HG02678 (cell line): ENCODE measurements at regions not wholly inside any gene's neighbourhood (a gene's known extent, or its start where the extent isn't known, plus 50 kb on each side); places are given as distances from the start of the nearest gene placed in this dataset.

ENCODE experiments used
- ATAC-seq: cut with Tn5 transposase; IDR thresholded peaks from one replicate; pipeline ENCODE4 v1.9.1; 2021; ENCODE audit warnings: mild to moderate bottlenecking, moderate library complexity; ENCODE audit not compliant: unreplicated experiment

DNA sequence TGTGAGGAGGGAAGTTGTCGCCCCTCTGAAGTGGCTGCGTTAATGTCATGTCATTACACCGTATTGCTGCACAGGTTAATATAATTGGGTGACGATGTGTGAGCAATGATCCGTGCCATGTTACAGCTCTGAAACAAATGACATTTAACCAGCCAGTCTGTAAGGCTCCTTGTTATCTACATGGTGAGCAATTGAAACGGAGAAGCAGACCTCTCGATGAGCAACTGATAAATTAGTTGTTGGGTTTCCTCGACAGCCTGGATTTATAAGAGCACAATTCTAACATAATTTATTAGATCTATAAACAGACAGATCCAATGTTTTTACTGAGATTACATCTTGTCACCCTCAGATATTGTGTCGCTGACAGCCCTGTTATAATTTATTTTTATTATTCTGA lies 49.9 kb upstream of the MAFB start:
- no peak for ATAC-seq

DNA sequence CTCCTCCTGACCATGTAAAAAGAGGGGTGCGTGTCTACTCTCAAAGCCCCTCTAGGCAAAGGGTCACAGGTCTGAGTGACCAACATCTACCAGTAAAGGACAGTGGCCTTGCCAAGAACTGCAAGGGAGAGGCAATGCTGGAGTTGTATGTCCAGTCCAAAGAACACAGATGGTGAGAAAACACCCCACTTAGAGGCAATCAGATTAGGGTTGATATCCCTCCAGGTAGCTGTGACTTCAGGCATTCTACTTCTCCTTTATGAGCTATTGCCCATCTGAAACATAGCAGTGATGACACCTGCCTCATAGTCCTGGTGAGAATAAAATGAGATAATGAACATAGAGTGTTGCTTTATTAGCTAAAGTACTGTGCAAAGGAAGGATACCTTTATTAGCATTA lies 50.8 kb upstream of the MAFB start:
- ATAC-seq, result no peak

DNA sequence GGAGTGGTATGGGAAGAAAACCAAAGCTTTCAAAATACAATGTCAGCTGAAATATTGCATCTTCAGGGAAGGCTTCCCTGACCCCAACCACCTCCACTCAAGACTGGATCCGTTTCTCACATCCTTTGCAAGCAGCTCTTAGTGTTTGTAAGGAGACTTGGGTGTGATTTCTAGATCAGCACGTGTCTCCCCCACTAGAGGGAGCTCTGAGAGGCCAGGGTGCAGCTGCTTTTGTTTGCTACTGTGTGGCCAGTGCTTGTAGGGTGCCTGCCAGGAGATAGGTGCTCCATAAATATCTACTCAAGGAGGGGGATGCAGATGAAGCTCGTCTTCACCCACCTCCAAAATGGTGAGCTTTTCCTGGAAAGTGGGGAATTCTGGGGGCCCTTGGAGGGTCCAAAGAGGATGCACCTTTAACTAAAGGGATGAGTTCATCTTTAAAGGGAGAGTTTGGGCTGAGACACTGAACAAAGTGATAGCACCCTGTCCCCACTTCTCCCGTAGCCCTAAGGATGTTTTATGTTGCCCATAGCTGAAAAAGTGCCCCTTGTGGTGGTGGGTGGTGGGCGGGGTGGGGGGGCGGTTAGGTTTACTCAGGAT lies 52.6 kb upstream of the MAFB start:
- no peak for ATAC-seq

DNA sequence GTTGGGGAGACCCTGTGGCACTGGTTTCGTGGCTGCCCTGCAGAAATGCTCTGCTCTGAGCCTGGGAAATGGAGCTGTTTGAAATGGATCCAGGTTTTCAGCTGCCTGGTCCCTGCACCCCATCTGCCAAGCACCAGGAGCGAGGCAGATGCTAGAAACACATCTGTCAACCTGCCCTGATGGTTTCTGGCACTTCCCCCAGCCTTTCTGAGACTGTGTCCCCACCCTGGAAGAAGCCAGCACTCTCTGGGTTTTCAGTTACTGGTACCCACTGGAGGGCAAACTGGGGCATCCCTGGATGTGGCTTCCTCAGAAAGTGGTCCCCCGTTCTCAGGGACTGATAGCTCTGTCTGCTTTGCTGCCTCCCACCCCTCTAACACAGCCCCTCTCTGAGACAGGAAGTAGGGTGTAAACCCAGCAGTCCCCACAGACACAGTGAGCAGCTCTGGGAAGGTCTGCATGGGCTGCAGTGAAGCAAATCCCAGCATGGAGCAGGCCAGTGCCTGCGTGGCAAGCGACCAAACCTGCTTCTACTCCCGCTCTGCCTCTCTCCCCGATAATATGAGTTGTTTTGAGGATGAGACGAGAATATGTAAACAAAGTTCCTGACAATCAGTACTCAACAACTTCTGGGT lies 54.2 kb upstream of the MAFB start:
- no peak for ATAC-seq

DNA sequence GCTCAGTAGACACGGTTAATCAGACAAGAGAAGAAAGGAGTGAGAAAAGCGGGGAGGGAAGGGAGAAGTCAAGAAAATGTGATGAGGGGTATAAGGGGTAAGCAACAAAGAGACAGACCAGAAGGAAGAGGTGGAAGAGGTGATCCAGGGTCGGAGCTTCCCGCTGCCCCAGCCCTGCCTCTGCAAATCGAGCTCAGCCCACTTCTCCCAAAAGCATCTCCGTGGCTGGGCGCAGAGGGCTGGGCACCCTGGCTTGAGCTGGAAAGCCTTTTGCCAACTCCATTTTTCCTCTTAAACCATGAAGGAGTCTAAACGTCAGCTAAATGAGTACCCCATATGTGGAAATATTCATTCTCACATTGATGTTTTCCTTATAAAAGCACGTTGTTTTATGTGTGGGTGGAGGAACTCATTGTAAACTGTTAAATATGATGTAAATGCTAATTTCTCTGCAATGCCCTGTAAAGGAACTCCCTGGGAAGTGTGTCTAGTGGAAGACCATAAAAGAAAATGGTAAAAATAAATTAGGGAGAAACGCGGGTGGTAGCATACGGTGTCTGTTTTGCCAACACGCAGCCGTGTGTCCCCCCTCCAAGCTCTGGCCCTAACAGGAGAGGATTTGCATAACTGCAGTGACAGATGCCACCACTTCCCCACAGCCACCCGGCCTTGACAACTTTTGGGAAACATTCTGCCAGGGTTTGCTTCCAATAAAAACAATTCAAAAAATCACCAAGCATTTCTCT lies 55.2 kb upstream of the MAFB start:
- no peak for ATAC-seq

DNA sequence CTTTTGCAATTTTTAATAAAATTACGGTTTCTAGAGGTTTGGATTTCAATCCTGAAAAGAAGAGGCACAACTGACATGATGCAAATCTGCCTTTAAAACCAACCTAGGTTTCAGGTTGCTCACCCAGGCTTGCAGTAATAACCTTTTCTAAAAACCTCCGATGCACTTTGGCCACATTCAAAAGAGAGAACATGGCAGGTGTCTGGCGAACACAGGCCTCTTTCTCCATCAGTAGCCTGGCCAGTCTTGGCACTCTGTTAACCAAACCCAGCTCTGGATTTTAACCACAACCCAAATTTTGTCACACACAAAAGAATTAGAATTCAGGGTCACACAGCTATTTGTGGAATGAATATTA lies 55.8 kb upstream of the MAFB start:
- no peak for ATAC-seq

DNA sequence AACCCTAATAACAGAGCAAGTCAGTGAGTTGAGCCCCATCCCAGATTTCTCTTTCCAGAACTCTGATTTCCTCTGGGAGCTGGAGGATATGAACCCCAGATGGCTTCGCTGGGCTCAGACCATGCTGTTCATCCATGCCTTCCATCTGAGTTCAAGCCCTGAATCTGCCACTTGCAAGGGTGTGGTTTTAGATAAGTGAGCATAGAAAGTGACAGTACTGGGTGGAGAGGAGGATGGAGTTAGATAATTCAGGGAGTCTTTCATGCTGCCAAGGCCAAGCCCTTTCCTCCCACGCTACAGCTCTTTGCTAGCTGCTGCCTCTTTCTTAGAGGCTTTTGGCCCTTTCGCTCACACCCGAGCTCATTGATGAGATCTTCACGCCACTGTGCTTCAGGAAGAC lies 57.2 kb upstream of the MAFB start:
- no peak for ATAC-seq

DNA sequence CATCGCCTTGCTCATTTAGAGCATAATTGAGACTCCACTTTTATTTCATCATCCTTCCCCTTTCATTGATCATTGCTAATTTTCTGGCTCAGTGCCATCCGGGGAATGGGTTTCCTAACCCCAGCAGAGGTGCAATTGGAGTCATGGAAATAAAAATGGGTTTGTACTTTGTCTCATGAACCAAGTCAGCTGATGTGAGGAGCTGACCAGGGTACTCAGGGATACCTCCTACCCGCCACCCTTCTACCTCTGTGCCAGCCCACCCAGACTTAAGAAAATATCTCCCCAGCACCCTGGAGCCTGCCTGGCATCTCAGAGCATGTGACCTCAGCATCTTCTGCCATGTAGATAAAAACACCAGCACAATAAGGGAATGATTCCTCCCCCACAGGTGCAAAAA lies 59.1 kb upstream of the MAFB start:
- no peak for ATAC-seq

DNA sequence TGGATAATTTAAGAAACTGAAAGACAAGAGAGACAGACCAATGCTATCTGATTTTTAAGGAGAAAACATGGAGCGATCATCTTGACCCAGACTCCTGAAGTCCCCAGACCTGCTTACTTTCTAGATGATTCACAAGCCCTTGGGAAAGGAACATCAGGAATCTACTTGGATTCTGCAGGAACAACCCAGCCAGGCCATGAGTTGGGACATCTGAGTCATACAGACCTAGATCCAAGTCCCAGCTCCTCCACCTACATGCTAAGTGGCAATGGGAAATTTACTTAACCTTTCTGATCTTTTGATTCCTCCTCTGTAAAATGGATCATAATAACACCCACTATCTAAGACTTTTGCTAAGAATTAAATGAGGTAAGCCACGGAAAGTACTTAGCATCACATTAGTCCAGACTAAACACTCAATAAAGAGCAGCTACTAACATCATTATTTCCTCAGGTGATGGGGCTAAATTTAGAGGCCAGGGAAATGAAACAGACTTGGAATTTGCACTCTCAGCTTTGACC lies 61.0 kb upstream of the MAFB start:
- no peak for ATAC-seq

DNA sequence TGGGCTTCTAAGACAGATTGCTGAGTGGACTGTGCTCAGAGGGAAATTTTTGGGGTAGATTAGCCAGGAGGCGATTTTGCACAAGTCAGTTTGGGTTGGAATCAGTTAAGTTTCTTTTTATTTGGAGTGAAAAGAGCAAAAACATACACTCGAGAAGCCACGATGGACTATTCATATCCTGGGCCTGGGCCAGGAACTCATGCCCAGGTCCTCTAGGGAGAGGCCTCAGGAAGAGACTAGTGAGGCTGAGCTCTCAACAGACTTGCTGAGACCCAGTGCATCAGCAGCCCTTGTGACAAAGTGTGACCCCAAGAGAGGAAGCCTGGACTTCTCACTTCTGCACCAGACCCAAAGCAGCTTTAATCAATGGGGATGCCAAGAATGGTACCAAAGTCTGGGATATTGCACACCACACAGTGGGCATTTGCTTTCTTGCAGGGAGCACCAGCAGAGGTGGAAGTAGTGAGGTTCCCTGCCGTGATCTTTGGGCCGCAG lies 61.6 kb upstream of the MAFB start:
- ATAC-seq, result no peak

DNA sequence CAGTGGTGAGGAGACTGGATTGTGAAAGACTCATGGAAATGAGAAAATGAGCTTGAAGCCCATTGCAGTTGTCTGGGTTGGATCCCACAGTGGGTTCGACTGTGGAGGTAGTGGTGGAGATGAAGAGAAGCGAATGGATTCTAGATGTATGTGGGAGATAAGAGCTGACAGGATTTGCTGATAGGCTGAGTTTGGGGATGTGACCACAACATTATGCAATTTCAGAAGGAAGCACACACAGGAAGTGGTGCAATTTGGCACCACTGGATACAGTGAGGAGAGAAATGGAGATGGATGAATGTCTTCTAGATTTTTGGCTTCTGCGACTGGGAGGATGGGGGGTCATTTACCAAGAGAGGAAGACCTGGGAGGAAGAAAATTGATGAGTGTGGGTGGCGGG lies 64.4 kb upstream of the MAFB start:
- ATAC-seq, result no peak

DNA sequence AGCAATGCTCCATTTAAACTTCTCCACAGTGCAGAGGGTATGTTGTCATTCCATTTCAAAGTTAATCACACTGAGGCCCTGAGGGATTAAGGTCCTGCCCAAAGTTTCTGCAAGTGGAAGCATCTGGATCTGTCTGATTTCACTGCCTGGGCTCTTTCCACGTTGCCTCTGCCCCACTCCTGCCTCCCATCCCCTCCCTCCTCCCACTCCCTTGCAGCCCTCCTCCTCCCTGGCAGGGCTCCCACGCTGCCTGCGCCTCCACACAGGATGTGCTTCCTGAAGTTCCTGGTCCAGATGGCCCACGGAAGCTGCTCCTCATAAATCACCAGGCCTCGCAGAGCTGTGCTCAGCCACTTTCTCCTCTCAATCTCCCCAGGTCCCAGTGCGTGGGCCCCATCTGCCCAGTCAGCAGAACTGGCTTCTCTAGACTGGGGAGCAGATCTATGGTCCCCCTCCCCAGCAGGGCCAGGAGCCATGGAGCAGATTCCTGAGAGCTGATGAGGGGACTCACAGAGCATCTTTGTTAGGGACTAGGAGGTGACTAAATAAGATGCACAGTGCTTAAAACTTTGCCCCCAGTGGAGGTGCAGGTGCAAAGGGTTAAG lies 65.4 kb upstream of the MAFB start:
- ATAC-seq, result no peak

DNA sequence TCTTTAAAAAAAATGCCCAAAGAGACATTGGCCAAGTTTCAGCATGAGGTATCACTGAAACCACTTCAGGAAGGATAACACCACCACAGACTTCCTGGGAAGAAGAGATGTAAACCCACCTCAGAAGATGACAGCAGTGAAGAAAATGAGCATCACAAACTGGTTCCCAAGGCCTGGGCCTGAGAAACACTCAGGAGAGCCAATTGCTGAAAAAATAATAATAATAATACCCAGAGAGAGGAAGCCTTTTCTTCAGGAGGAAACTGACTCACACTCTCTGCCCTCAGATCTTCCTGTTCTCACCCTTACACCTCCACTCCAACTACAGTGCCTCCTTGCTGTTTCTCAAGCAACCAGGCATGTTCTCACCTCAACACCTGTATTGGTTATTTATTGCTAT lies 68.1 kb upstream of the MAFB start:
- no peak for ATAC-seq

DNA sequence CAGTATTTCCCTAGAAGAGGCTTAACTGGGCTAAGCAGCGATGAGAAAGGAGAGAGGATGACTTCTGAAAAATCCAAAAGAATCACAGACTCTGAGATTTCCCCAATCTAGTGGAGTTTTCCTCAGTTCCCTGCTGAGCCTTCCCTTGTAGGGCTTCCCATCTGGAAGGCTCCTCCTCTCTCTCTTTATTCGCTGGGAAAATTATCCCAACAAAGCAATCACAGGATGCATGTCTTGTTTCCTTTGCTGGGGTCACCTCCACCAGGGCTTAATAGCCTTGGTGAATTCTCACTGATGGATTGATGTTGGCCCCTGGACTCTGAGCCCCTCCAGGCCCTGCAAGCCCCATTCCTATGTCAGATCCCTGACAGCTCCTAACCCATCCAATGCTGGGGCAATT lies 69.8 kb upstream of the MAFB start:
- no peak for ATAC-seq

DNA sequence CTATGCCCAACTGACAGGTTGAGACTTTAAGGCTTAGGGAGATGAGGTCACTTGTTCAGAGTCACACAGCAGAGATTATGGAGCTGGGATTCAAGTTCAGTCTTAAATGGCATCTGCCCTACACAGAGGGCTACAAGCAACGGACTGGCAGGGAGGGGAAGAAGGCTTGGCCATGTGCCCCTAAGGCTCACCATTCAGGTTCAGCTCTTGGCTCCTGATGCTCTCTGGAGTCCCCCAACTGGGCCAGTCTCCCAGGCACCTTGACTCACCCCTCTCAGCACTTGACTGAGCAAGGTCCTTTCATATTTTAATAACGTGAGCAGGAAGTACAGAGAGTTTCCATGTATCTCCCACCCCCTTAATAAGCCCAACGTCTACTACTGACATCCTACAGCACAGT lies 71.4 kb upstream of the MAFB start:
- no peak for ATAC-seq

DNA sequence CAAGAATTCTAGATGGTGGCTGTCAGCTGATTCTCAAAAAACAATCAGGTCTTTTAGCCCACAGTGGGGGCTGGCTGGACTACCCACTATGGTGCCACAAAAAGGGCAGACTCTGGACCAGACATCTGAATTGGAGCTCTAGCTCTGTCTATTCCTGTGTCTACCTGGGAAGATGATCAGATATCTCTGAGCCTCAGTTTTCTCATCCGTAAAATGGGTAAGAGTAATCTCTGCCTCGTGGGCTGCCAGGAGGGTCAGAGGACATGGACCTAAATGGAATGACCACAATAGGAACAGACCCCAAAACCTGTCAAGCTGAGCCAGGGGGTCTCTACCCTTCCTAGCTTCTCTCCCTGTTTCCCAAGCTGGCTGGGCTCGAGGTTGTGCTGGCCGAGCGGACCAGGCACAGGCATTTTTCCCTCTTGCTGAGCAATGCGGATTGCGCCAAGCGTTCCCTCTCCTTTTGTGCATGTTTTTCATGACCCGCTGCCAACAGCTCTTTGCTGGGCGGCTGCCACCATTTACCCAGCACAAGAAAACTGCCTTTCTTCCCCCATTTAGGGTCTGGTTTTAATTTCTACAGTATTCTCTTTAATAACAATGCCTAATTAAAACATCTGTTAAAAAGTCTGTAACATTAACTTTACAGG lies 74.7 kb upstream of the MAFB start:
- ATAC-seq, result no peak

DNA sequence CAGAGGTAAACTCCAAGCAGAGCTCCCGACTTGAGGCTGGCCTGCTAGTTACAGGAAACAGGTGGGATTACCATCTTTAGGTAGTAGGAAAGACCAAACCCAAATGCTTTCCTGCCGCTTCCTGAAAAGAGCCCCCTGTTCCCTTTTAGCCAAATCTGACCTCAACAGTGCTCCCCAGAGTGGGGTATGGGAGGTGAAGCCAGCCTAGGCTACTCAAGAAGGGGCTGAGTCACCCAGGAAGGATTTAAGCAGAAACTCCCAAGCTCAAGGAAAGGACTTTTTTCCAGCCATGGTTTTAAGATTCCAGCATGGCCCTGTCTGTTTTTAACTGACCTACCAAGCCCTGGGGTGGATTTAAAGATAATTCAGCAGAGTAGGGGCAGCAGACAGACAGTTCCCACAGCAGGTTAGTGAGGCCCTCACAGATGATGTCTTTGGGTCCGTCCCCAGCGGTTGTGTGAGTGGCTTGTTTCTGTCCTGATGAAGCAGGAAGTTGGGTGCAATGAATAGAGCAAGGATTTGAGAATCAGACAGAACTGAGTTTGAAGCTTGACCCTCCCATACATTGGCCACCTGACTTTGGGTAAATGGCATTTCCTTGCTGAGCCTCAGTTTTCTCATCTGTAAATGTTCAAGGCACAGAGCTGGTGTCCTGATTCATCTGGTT lies 76.9 kb upstream of the MAFB start:
- ATAC-seq, result no peak

DNA sequence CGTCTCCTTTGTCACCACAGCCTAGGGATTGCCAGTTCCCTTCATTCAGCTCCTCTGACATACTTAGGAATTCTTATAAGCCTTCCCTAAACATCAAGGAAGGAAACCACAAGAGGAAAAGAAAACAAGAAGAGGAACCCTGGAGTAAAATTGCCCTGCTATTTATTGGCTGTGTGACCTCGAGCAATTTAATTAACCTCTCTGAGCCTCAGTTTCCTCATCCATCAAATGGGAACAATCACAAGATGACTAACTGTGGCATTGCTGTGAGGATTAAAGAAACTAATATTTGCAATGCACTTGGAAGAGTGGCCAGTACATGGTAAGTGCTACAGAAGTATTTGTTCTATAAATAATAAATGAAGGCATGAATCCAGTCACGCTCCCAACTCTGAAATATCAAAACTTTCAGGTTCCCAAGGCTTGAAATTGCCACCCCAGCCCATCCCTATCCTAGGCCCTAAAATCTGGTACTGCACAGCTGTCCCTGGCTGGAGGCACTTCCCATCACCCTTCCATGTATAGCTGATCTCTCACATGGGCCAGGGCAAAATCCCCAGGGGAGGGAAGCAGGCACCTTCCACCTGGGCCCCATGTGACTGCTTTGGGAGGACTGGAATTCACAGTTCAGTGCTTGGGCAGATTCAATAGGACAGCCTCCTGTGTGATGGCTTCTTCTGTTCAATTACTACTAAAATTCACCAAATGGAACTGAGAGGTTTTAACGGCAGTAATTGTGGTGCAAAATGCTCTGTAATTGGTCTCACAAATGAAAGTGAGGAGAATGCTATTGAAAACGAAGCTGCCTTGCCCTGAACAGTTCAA lies 78.0 kb upstream of the MAFB start:
- ATAC-seq, result no peak

DNA sequence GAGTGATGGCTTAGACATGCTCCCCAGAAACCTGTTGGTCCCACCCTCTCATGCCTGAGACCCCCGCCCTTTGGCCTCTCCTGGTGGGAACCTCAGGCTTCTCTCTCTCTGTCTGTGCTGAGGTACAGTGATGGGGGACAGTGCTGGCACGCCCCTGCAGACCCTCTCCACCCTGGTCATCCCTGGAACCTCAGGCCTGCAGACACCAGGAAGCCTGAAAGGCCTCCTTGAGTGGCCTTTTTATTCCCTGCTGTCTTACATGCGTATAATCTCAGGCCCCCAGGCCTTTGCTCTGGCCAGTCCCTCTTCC lies 78.5 kb upstream of the MAFB start:
- ATAC-seq, result no peak

DNA sequence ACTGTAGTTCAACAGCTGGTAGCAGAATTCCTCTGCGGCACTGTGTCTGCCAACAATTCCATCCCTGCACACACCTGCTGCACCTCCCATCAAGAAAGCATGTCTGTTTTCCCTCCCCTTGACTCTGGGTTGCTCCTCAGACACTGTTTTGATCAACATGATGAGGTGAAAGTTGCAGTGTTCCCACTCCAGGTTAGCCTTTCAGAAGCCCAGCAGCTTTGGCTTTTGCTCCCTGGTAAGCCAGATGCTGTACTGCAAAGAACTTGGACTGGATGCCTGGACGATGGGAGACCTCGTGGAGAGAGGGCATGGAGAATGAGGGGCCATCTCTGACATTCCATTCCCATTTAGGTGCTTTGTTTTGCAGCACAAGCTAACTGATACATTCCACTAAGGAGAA lies 79.1 kb upstream of the MAFB start:
- no peak for ATAC-seq
